CD4-positive, alpha-beta T cell (primary cell): ENCODE measurements at regions not wholly inside any gene's neighbourhood (a gene's known extent, or its start where the extent isn't known, plus 50 kb on each side); places are given as distances from the start of the nearest gene placed in this dataset.

Source experiments
- ATAC-seq: fragments of 200-7000 bp; cut with Tn5 transposase; one replicate; pipeline ENCODE4 v1.10.0; 2022; ENCODE audit warnings: mild to moderate bottlenecking; ENCODE audit not compliant: poor library complexity
- CTCF ChIA-PET: fragments of 350-600 bp; sonication (Branson Sonifier 250); formaldehyde crosslinking; loops from one replicate; lab custom pipeline; 2021; ENCODE audit warnings: antibody characterized with exemption, inconsistent platforms; lab: Charles Lee
- POLR2A ChIA-PET: fragments of 350-600 bp; sonication (Branson Sonifier 250); formaldehyde crosslinking; loops from one replicate; lab custom pipeline; 2021; ENCODE audit warnings: antibody characterized with exemption, inconsistent platforms; lab: Charles Lee
- DNase-seq, 14 experiments: peaks; one replicate each; pipeline ENCODE4 v3.0.0-alpha.2; 2013 to 2020; ENCODE audit warnings: mixed read lengths in 2 of 14
- H3K27ac ChIP-seq, 2 donors: one replicate each; pipeline versions ENCODE4 v1.5.1 to v1.7.0; 2013; ENCODE audit warnings: low read length in 2 of 2, low read depth in 1 of 2, mild to moderate bottlenecking in 1 of 2
- H3K27me3 ChIP-seq, 2 experiments: 1 replicate in 1 of 2; 2 replicates in 1 of 2; pipeline versions ENCODE4 v1.6.1 to v1.7.0; 2013; ENCODE audit warnings: low read length in 2 of 2, control low read depth in 1 of 2, mild to moderate bottlenecking in 1 of 2, moderate library complexity in 1 of 2; ENCODE audit not compliant: insufficient read depth in 2 of 2, control insufficient read depth in 1 of 2
- H3K36me3 ChIP-seq: one replicate; pipeline ENCODE4 v1.6.1; 2013; ENCODE audit warnings: low read length, control low read depth; ENCODE audit not compliant: insufficient read depth
- H3K4me1 ChIP-seq: one replicate; pipeline ENCODE4 v1.6.1; 2013; ENCODE audit warnings: low read length, control low read depth; ENCODE audit not compliant: insufficient read depth
- H3K4me3 ChIP-seq: one replicate; pipeline ENCODE4 v1.5.1; 2013; ENCODE audit warnings: mild to moderate bottlenecking, low read length, moderate library complexity
- H3K9me3 ChIP-seq, 2 experiments: 1 replicate in 1 of 2; 2 replicates in 1 of 2; pipeline versions ENCODE4 v1.6.1 to v1.7.0; 2013; ENCODE audit warnings: low read length in 2 of 2, mild to moderate bottlenecking in 2 of 2, control low read depth in 1 of 2, moderate library complexity in 1 of 2; ENCODE audit not compliant: control insufficient read depth in 1 of 2, insufficient read depth in 1 of 2
- H3K27ac Mint-ChIP-seq: one replicate; pipeline ENCODE4 v1.8.0; 2020; ENCODE audit warnings: mixed read lengths
- H3K27me3 Mint-ChIP-seq: one replicate; pipeline ENCODE4 v1.8.0; 2021; ENCODE audit warnings: mixed read lengths
- H3K36me3 Mint-ChIP-seq: one replicate; pipeline ENCODE4 v1.8.0; 2021; ENCODE audit warnings: low read depth, mixed read lengths
- H3K4me1 Mint-ChIP-seq: one replicate; pipeline ENCODE4 v1.8.0; 2021; ENCODE audit warnings: low read depth, mixed read lengths
- H3K4me3 Mint-ChIP-seq: one replicate; pipeline ENCODE4 v1.8.0; 2020; ENCODE audit warnings: mild to moderate bottlenecking, mixed read lengths
- H3K9me3 Mint-ChIP-seq: one replicate; pipeline ENCODE4 v1.8.0; 2020; ENCODE audit warnings: mixed read lengths
- intact Hi-C, 2 experiments: fragments of 100-400 bp; cut with DNase I in 1 of 2; cut with micrococcal nuclease in 1 of 2; formaldehyde crosslinking; loops; one replicate each; pipeline versions ENCODE4 v1.15.1 to v1.9.0; 2023 to 2025; cut with DNase I, micrococcal nuclease
- TF ChIP-seq, protein P1 (sequence below): fragments of 200-600 bp; IDR thresholded peaks from one replicate; pipeline ENCODE4 v1.8.0; 2022; ENCODE audit warnings: antibody characterized with exemption, mild to moderate bottlenecking

DNA sequence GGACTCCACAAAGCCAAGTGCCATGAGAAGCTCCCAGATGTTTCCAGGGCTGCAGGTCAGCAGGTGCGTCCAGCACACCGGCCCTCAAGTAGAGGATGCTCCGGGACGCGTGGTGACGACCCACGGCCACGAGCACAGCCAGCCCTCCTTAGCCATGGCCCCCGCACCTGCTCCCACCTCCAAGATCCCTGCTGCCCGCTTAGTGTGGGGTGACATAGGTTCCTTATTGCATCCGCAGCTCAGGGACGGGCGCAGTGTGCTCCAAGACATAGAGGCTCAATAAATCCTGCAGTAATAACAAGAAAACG, 138.1 kb upstream of the RPS6KA2 start:
- no peak overlapping the region for H3K27ac ChIP-seq
- DNase-seq (no peak), ATAC-seq (no peak)
- no peak overlapping the region for H3K27ac Mint-ChIP-seq
- peaks cover 9% of the 10 kb centered on the region for H3K4me1 ChIP-seq
- H3K36me3 ChIP-seq, result no peaks in the 10 kb centered on the region
- TF ChIP-seq, protein P1, sequence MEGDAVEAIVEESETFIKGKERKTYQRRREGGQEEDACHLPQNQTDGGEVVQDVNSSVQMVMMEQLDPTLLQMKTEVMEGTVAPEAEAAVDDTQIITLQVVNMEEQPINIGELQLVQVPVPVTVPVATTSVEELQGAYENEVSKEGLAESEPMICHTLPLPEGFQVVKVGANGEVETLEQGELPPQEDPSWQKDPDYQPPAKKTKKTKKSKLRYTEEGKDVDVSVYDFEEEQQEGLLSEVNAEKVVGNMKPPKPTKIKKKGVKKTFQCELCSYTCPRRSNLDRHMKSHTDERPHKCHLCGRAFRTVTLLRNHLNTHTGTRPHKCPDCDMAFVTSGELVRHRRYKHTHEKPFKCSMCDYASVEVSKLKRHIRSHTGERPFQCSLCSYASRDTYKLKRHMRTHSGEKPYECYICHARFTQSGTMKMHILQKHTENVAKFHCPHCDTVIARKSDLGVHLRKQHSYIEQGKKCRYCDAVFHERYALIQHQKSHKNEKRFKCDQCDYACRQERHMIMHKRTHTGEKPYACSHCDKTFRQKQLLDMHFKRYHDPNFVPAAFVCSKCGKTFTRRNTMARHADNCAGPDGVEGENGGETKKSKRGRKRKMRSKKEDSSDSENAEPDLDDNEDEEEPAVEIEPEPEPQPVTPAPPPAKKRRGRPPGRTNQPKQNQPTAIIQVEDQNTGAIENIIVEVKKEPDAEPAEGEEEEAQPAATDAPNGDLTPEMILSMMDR, result no peak
- H3K9me3 ChIP-seq, result peaks cover 0 to 6% of the 10 kb centered on the region in 2 experiments
- H3K27me3 ChIP-seq, result no peaks in the 10 kb centered on the region
- H3K4me3 Mint-ChIP-seq, result no peak overlapping the region
- no peaks in the 10 kb centered on the region for H3K27me3 Mint-ChIP-seq
- no peak overlapping the region for H3K4me3 ChIP-seq
- intact Hi-C loops, result no loop called here
- H3K36me3 Mint-ChIP-seq, result no peaks in the 10 kb centered on the region
- POLR2A ChIA-PET, result no interaction called here
- CTCF ChIA-PET, result interaction anchor here (2.0 kb wide), 1 partner anchor 10 kb away, joined by 8 read pairs; no protein-coding TSS in a partner anchor
- peaks cover 20% of the 10 kb centered on the region for H3K4me1 Mint-ChIP-seq
- H3K9me3 Mint-ChIP-seq, result no peaks in the 10 kb centered on the region

DNA sequence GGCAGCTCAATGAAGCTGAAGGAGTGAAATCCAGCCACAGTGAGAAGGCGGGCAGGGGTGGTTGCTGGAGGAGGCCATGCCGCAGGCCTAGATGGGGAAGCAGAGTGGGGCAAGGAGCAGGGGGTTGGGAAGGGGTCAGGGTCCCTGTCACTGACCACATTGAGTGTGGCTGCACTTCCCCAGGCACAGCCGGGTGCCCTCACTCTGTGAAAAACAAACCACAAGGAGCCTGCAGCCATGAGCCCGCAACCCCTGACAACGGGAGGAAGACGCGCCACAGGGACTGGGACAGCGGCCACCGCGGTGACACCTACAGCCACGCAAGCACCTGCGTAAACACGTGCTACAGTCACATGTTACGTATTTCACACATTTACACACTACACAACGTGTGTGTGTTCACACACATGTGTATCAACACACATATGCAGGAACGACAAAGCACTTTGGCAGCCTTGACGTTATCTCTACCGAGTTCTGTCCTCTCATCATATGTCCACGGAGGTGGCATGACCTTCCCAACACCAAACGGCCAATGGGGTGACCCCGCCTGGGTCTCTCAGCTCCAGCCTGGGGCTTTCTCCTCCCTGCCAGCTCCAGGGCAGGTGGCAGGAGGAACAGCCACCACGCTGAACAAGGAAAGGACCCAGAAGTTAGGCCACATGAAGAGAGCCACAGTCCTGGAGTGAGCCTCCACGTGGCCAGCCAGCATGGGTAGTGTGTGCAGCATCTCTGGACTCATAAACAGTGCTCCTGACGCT, 137.6 kb upstream of the RPS6KA2 start:
- Histone ChIP-seq H3K4me3 (no peak overlapping the region), H3K36me3 (no peaks in the 10 kb centered on the region), H3K27me3 (no peaks in the 10 kb centered on the region), H3K27ac (no peak overlapping the region), H3K9me3 (peaks cover 0 to 6% of the 10 kb centered on the region in 2 experiments), H3K4me1 (peaks cover 13% of the 10 kb centered on the region)
- ATAC-seq (no peak), DNase-seq (no peak)
- ChIA-PET CTCF (no interaction called here), POLR2A (no interaction called here)
- intact Hi-C loops, result no loop called here
- Mint-ChIP-seq H3K27me3 (no peaks in the 10 kb centered on the region), H3K36me3 (no peaks in the 10 kb centered on the region), H3K9me3 (no peaks in the 10 kb centered on the region), H3K4me3 (no peak overlapping the region), H3K4me1 (peaks cover 25% of the 10 kb centered on the region), H3K27ac (no peak overlapping the region)
- TF ChIP-seq, protein P1, result no peak

DNA sequence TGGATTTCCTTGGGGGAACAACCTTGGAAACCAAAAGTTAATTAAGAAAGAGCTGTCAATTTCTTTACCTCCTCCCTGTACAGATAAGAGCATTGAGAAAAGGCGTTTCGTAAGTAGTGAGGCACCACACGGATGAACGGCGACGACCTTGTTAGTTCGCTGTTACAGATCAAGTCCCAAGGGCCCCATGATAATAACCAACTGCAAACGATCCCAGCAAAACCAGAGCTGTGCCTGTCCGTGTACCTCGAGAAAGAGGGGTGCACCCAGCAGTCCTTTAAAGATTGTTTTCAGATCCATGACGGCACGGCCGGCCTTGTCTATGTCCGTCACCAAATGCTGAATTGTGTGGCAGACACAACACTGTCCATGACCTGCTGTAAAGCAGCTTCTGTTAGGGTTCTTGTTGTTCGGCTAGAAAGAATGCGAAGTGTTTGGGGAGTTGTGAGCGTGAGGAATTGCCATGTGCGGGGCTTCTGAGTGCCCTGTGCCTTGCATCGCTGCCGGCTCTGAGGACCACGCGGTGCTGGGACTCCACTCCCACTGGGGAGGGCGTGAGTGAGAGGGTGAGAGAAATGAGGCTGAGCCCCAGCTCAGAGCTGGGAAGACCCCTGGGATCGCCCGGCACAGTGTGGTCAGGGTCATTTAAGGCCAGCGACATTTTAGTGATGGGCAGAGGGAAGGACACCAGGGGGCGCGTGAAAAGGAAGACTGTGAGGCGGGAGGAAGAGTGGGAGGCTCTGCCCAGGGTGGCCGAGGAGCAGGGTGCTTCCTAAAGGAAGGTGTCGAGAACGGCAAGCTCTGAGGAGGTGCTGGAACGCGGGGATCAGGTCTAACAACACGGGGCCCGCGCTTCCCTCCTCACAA, 136.8 kb upstream of the RPS6KA2 start:
- no peak for DNase-seq
- no peak overlapping the region for H3K27ac Mint-ChIP-seq
- H3K4me3 ChIP-seq, result no peak overlapping the region
- no peaks in the 10 kb centered on the region for H3K27me3 ChIP-seq
- peaks cover 18% of the 10 kb centered on the region for H3K4me1 ChIP-seq
- H3K36me3 ChIP-seq, result no peaks in the 10 kb centered on the region
- POLR2A ChIA-PET, result no interaction called here
- H3K27ac ChIP-seq, result no peak overlapping the region
- ATAC-seq, result no peak
- peaks cover 33% of the 10 kb centered on the region for H3K4me1 Mint-ChIP-seq
- no peaks in the 10 kb centered on the region for H3K9me3 Mint-ChIP-seq
- peaks cover 2% of the 10 kb centered on the region for H3K27me3 Mint-ChIP-seq
- no peaks in the 10 kb centered on the region for H3K36me3 Mint-ChIP-seq
- H3K9me3 ChIP-seq, result peaks cover 0 to 6% of the 10 kb centered on the region in 2 experiments
- CTCF ChIA-PET, result interaction anchor here (2.0 kb wide), 1 partner anchor 12 kb away, joined by 6 read pairs; no protein-coding TSS in a partner anchor
- intact Hi-C loops, result no loop called here
- TF ChIP-seq, protein P1, result no peak
- H3K4me3 Mint-ChIP-seq, result no peak overlapping the region
